ENCODE measurements at regions not wholly inside any gene's neighbourhood (a gene's known extent, or its start where the extent isn't known, plus 50 kb on each side); places are given as distances from the start of the nearest gene placed in this dataset.
"Not testable (repeated sequence)": the region's sequence is repeated elsewhere in the genome, so short reads cannot be mapped to it uniquely, and the experiment has no call there.

DNA sequence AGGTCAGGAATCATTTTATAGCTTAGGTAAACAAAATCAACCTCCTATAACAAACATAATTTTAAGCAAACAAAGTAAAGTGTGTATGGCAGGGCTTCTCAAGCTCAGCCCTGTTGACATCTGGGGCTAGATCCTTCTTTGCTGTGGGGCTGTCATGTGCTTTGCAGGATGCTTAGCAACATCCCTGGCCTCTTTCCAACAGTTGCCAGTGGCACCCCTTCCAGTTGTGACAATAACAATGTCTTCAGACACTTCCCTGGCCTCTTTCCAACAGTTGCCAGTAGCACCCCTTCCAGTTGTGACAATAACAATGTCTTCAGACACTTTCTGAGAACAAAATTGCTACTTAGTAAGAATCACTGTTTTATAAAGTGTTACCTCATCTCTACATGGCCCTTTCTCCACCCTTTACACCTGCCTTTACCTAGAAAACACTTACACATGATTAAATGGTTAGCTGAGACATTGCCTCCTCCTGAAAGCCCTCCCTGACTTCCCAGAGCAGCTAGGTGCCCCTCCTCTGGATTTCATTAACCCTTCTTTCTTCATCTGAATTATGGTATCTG, 194.0 kb upstream of the LMCD1 start:
- DNase-seq (ENCODE audit: low read depth, low spot score) = no peak

DNA sequence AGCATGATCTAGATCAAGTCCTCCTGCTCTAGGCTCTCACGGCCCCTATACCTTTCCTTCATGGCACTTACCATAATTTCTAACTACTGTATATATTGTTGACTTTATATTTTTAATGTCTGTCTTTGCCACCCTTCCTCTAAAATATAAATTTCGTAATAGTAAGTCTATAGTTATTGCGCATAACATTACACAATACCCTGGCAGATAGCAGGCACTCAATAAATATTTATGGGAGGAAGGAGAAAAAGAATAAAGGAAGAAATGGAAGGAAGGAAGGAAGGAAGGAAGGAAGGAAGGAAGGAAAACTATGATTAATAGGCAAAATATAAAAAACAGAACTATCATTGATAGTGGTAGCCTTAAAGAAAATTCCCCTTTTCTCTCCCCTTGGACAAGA, 190.3 kb upstream of the LMCD1 start:
- DNase-seq (ENCODE audit: low read depth, low spot score) = no peak

DNA sequence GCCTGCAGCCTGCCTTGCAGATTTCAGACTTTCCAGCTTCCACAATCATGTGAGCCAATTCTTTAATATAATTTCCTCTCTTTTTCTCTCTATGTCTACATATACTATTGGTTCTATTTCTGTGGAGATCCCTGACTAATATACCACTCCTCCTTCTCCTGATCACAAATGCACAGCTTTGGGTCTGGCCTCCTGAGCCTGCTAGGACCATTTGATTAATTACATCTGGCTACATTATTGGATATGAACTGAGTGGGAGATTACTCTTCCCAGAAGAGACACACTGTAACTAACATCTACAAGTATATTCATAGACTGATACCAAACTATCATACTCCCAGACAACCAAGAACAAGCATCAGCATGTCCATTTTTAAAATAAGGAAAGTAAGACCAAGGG, 188.9 kb upstream of the LMCD1 start:
- no peak for DNase-seq (ENCODE audit: low read depth, low spot score)

DNA sequence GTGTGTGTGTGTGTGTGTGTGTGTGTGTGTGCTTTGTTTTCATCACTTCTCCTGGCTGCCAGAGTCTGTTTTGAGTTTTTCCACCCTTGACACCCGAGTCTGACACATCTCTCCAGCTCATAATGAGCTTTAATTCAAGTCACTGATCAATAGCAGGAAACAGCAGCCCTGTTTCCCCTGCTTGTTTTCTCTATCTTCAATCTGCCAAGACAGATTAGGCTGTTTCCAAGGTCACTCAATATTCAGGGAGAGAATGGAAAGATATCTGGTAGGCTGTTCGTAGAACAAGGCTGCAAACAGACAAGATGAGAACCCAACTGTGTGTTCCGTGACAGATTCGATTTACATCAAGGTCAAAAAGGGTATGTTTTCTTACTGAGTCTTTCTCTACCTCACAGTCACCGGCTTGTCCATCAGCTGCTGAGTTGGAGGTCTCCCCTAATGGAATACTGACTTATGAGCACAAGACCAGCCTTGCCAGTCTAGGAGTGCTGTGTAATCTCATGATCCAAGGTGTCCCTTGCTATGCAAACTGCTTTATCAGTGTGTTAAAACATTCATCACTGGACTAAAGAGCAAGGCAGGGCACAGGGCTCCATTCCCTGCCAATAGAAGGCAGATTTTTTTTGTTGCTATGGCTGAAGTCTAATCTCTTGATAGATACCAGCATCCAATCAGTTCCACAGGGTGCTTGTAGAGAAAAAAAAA, 187.9 kb upstream of the LMCD1 start:
- DNase-seq (ENCODE audit: low read depth, low spot score) = no peak

DNA sequence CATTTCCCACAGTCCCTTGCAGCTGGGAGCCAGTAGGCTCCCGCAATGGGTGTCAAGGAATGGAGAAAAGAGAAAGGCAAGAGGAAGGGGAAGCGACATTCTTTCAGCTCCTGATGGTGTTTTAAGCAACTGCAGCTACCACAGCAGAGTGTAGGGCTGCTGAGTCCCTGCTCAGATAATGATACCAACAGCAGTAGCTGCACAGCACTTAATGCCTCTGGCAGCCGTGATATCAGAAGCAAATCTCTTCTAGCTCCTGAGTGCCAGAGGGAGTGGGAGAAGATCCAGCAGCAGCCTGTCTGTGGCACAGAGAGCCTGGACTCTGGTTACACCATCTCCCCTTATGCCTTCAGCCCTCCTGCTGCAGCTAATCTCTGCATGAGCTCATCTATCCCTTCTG, 186.1 kb upstream of the LMCD1 start:
- DNase-seq (ENCODE audit: low read depth, low spot score) = not testable (repeated sequence)

DNA sequence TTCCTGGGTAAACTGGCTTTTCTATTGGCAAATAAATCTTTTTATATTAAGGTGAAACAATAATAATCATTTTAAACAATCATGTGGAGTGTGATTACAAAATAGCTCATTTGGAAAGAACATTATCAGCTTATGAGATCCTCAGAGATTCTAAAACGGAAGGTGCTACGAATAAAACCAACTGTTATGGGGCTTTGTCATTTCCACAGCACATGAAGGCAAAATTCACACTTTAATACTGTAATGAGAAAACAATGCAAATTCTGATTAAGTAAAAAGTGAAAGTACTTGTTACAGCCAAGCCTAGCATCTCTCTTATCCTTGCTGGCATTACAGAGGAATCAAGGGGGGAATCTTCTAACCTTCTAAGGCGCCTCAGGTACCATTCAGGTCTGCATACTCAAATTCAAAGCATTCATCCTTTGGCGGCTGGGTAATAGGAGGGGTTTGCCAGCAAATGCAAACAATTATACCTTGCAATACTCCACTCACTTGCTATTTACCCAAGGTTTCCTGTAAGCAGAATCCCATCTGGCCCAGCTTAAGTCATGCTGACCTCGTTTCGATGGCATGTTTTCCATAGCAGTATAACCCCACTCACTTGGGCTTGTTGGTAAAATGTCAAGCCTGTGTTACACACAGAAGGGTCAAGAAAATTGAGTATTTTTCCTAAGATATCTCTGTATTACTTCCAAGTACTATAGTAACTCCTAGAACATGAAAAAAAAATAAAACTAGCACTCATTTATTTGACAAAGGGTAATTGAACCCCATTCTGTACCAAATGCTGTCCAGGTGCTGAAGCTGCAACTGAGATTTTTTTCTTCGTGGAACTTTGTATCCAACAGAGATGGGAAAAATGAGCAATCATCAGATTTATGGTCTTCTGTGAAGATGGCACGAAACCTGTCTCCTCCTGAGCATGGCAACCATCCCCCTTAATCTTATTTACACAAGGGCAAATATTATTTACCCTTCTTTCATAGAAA, 183.7 kb upstream of the LMCD1 start:
- DNase-seq (ENCODE audit: low read depth, low spot score) = no peak

DNA sequence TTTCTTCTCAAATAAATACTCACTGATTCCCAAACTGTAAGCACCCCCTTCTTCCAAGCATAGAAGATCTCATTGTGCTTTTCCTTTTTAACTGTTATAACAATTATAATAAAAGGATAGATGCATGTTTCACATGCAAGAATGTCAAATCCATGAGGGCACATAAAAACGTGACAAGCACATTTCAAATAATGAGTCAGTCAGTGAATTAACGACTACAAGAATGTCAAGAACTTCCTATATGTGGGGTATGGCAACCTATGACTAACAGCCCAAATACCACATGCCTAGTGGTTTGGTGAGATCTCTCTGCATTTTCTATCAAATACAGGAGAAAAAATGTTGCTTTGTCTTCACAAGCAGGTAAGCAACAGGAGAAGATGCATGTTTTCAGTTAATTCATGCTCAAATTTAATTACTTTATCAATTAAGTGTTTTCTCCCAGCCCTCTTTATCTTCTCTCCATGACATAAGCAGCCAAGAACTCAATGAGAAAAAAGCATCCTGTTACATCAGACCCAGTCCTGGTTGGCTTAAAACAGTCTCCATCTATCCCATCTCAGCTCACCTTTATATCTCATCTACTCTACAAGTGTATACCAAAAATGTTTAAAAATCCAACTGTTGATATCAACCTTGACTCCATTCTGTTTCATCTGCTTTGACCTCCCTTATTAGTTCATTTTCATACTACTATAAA, 181.5 kb upstream of the LMCD1 start:
- DNase-seq (ENCODE audit: low read depth, low spot score) = no peak

DNA sequence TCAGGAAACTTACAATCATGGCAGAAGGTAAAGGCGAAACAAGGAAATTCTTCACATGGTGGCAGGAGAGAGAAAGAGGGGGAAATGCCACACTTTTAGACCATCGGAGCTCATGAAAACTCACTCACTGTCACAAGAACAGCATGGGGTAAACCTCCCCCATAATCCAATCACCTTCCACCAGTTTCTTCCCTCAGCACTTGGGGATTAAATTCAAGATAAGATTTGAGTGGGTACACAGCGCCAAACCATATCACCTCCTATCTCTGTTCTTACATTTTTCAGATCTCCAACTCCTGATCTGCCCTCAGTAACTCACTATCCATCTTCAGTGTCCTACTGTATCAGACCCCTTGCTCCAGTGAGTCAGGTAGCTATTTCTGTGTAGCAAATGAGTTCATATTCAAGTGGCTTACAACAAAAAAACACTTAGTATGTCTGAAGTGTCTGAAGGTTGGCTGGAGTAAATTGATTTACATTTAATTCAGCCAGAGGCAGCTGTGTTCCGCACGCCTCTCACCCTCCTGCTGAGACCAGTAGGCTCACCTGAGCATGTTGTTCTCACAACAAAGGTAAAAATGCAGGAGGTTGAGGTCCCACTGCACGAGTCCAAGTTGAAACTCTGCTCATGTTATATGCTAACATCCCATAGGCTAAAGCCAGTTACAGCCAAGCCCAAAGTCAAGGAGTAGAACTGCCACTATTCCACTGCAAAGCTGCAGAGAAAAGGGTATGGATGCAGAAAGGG, 180.7 kb upstream of the LMCD1 start:
- DNase-seq (ENCODE audit: low read depth, low spot score) = no peak

DNA sequence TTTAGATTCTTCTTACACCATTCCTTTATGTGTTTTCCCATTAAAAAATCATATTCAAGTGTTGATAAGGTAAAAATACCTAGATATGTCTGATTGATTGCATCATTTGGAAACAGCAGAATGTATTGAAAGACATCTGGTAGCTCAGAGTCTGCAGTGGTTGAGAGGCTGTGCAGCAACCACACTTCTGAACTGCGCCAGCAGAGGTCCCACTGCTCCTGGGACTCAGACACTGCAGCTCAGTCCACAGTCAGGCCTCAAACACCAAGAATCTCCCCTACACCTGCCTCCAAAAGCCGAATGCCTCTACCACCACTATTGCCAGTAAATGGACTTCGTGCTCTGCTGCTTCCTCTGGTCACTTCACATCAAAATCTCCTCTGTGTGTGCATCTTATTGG, 176.9 kb upstream of the LMCD1 start:
- DNase-seq (ENCODE audit: low read depth, low spot score) = peak; percentile 17

DNA sequence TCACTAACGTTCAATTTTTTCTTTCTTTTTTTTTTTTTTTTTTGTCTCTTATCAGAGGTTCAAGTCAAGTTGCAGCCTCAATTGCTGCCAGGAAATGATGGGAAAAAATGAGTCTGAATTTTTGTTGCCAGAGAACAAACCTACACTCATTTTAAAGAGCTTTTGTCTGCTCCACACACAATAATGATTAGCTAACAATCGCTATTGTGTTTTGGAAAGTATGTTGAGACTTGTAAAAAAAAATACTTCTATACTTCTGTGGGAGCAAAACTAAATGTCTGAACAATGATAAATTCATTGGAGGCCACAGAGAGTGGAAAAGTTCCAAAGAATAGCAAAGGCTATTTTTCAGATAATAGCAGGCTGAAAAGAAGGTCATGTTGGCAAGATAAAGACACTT, 176.3 kb upstream of the LMCD1 start:
- no peak for DNase-seq (ENCODE audit: low read depth, low spot score)

DNA sequence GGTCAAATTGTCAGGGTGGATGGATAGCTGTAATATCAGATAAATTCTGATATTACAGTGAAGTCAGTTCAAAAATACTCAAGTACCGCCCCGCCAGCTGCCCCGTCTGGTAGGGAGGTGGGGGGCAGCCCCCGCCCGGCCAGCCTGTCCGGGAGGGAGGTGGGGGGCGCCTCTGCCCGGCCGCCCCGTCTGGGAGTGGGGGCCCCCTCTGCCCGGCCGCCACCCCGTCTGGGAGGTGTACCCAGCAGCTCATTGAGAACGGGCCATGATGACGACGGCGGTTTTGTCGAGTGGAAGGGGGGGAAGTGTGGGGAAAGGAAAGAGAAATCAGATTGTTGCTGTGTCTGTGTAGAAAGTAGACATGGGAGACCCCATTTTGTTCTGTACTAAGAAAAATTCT, 175.8 kb upstream of the LMCD1 start:
- DNase-seq (ENCODE audit: low read depth, low spot score) = not testable (repeated sequence)

DNA sequence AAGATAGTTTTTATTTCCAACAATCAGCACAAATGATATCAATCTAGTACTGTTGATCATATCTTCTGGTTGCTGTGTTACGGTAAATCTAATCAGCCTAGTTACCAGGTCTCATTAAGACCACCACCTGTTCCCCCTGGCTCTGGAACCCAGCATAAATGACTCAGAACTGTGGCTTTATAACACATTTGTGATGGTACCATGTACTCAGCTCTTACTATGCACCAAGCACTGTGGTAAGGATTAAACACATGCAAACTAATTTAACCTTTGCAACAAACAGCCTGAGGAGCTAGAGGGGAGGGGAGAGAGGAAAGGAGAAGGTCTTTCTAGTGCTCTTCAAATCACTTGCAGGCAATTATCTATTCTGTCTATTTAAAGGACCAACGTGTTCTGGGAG, 173.9 kb upstream of the LMCD1 start:
- no peak for DNase-seq (ENCODE audit: low read depth, low spot score)

DNA sequence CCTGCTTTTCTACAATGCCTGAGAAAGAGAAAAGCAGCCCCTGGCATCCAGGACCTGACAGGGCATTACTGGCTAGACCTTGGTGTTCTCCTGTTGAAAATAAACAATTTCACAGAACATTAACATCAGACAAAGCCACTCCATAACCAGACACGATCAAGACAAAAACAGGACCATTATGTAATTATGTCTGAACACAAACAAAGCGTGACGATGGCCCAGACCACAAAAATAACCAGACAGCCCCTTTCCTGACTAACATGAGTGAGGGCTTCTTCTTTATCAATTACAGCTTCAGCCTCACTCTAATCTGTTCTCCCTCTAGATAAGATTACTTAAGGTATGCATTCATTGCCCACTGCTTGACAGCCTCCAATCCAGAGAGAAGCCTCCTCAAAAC, 172.7 kb upstream of the LMCD1 start:
- DNase-seq (ENCODE audit: low read depth, low spot score) = no peak

DNA sequence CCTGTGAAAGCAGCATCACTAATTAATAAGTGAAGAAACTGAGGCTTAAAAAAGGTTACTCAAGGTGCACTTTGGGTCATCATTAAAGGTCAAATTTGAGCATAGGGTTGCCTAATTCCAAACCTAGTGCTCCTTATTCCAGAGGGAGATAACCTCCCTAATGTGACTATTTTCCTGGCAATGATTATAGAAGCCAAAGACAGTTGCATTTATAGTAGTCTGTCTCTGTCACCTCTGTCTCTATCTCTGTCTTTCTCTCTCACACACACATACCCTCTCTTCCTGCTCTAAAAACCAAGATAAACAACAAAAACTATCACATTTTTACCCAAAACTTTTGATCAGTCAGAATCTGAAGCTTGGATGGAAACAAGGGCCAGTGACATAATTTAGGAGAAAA, 172.0 kb upstream of the LMCD1 start:
- DNase-seq (ENCODE audit: low read depth, low spot score) = no peak

DNA sequence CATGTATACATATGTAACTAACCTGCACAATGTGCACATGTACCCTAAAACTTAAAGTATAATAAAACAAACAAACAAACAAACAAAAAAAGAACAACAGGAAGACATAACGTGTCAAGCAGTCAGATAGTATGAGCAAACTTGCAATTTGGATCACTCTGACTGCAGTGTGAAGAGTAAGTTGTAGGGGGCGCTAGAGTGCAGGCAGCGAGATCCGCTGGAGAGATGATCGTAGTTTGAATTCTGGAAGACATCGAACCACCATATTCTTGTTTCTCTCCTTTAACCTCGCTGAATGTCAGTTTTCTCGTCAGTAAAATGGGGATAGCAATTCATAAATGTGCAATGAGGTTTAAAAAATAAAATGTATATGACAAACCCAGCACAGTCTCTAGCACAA, 165.2 kb upstream of the LMCD1 start:
- DNase-seq (ENCODE audit: low read depth, low spot score) = no peak

DNA sequence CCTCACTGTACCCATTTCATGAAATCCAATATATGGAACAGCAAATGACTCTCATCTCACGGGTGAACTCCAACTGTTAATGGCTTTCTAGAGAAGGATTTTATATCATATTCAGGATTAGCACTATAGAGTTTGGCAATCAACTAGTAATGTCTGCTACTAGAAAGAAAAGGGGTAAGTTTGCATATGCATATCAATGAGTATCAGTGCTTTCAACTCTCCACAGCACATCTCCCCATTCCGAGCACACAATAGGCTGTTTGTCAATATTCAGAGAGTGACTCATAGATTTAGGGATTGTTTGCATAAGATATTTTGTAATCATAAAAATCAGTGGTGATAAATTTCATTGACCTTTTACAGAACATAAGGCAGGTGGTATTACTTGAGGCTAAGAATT, 163.2 kb upstream of the LMCD1 start:
- DNase-seq (ENCODE audit: low read depth, low spot score) = no peak

DNA sequence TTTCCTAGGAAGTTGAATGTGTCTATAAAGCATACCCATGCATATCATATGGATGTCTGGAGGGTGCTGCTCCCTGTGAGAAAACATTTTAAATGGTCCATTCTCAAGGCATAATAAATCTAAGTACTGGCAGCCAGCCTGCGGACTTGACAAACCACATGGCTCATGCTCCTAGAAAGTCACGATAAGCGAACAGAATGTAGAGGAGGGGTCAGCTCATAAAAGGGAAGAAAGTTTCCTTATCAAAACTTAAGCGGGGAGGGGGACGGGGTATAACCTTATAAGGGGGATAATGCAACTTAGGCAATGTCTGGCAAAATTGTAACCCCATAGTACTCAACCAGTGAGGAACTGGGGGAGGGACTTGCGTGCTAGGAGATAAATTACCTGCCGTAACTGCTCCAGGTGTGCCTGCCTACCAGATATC, 159.8 kb upstream of the LMCD1 start:
- DNase-seq (ENCODE audit: low read depth, low spot score) = no peak

DNA sequence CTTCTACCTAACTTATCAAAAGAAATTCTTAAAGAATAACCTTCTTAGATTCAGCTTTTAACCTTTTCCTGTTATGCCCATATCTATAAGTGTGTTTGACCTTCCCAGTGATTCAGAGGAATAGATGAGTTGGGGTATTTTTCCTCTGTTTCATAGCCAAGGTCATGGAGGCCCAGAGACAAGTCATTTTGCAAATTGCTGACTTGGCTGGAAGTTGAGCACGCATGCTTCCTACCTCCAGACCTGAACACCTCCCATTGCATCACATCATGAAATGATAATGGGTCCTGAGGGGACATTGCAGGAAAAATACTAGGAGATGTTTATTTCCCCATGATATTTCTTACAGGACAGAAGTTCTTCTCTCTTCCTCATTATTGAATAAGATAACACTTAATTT, 158.6 kb upstream of the LMCD1 start:
- DNase-seq (ENCODE audit: low read depth, low spot score) = no peak

DNA sequence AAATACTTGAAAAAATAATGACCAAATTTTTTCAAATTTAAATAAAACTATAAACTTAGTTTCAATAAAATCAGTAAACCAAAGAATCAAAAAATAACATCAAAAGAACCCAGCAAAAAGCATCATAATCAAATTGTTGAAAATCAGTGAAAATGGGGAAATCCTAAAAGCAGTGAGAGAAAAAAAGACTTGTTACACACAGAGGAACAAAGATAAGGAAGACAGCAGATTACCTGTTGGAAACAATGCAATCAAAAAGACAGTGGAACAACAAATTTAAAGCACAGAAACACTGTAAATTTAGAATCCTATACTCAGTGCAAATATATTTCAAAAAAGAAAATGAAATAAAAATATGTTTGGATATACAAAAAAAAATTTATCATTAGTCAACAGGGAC, 156.2 kb upstream of the LMCD1 start:
- DNase-seq (ENCODE audit: low read depth, low spot score) = no peak

DNA sequence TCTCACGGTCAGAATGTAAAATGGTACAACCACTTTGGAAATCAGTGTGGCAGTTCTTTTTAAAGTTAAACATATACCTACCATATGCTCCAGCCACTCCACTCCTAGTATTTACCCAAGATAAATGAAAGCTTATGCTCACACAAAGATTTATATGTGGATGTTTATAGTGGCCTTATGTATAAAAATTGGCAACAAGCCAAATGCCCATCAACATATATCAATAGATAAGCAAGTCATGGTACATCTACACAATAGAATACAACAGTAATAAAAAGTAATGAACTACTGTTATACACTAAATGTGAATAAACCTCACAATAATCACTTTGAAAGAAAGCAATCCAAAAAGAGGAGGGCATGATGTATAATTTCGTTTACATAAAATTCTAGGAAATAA, 153.5 kb upstream of the LMCD1 start:
- no peak for DNase-seq (ENCODE audit: low read depth, low spot score)

DNA sequence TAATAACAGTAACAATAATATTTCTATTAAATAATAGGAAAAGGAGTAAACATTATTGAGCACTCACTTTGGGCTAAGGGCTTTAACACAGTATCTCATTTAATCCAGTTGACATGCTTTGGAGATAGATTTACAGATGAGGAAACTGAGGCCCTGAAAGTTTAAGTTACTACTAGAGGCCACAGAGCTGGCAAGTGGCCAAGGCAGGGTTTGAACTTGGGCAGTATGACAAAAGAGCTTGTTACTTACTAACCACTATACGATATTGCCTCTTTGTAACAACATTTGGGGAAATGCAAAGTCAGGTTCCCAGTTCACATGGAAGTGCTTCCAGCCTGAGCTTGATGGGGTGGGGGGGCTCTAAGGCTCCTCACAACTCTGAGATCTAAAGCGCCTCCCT, 149.1 kb upstream of the LMCD1 start:
- no peak for DNase-seq (ENCODE audit: low read depth, low spot score)

Data from activated CD4-positive, CD25-positive, alpha-beta regulatory T cell treated with anti-CD3 and anti-CD28 coated beads, Interleukin-2, amount 50 U/mL, for 16 hours (primary cell).